EH (cell line): ENCODE measurements at regions not wholly inside any gene's neighbourhood (a gene's known extent, or its start where the extent isn't known, plus 50 kb on each side); places are given as distances from the start of the nearest gene placed in this dataset.
"Not testable (repeated sequence)": the region's sequence is repeated elsewhere in the genome, so short reads cannot be mapped to it uniquely, and the experiment has no call there.

Source experiments
- DNase-seq: peaks from one replicate; pipeline ENCODE4 v3.0.0-alpha.2; 2015; ENCODE audit warnings: low read depth

DNA sequence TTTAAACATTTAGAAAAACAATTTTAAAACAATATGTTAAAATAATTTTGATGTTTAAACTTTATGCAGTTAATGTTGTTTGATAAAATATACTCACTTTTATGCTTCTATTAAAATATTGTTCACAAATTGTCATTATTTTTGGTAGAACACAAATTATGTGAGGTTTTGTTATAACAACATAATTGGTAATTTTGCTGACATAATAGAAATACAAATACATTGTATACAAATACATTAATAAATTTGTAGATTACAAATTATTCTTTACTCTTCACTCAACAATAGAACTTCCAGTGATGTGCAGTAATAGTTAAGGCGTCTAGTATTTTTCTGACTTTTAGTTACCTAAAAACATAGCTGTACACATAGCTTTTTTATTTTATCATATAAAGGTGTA is 1472.4 kb upstream of the ADGRL3 start:
- DNase-seq: no peak

DNA sequence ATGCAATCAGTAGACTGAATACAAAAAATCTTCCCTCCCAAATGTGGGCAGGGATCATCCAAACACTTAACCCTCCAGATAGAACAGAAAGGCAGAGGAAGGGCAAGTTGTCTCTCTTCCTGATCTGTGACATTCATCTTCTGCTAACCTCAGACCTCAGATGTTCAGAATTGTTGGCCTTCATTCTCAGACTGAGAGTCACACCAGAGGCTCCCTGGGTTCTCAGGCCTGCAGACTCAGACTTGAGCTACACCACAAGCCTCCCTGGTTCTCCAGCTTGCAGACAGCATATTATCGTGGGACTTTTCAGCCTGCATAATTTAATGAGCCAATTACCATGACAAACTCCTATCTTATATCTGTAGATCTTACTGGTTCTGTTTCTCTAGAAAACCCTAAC is 1471.6 kb upstream of the ADGRL3 start:
- no peak for DNase-seq

DNA sequence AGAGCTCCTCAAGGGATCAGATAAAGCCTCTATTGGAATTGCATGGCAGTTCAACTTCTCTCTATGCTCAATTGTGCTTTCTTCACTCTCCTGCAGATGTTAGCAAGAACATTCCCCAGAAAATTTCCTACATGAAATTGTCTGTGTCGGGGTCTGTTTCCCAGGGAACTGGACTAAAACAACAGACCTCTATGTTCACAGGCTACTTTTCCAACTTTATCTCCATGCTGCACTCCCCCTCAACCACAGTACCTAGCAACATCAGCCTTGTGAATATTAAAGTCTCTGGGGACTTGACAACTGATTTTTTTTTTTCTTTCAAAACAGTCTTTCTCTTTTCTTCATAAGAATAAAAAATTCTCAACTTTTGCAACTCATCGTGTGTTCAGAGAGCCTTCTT is 1470.8 kb upstream of the ADGRL3 start:
- DNase-seq: no peak

DNA sequence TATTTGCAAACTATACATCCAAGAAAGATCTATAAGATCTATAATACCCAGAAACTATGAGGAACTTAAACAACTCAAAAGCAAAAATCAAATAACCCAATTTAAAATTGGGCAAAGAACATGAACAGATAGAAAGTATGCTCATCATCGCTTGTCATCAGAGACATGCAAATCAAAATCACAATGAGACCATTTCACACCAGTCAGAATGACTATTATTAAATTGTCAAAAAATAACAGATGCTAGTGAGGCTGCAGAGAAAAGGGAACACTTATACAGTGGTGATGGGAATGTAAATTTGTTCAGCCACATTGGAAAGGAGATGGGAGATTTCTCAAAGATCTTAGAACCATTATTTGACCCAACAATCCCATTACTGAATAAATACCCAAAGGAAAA is 1451.7 kb upstream of the ADGRL3 start:
- DNase-seq: no peak

DNA sequence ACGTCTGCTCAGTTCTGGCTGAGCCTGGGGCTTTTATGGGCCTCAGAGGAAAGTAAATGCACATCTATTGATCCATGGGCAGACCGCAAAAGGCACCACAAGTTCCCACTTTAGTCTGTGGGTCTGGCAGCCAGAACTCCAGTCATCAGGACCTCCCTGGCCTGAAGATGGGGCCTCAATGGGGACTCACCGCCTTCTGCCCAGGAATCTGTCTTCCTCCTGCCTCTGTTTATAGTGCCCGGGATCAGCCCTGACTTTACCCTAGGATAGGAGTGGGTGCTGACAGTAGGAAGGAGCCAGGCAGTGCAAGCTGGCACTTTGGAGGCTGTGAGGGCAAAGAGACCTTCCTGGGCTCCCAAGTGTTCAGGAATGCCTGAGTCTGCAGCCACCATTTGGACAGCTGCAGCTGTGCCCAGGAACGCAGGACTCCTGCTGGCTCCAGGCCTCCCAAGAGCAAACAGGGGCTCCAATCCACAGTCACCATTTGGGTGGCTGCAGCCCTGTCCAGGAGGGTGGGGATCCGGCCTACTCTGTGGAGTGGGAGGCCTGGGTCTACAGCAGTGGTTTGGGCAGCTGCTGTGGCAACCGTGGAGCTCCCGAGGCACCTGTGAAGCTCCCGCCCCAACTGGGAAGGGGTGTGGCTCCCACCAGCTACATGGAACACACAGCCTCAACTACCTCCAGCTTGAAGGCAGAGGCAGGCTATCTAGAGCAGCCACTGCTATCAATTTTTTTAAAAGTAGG is 1440.9 kb upstream of the ADGRL3 start:
- no peak for DNase-seq

DNA sequence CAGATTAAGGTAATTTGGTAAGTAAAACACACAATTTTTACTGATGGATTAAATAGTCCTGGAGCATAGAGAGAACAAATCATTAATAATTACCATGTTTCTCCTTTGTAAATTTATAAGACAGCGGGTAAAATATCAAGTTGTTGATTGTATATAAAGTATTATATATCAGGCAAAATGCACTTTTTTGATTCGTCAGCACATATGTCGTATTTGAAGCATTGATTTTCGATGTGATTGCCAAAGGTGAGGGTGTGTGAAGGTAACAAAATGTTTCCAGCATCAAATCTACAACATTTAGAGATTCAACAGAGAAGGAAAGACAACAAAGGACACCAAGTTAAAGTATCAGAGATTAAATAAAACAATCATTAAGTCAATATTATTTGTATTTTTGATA is 1437.8 kb upstream of the ADGRL3 start:
- no peak for DNase-seq

DNA sequence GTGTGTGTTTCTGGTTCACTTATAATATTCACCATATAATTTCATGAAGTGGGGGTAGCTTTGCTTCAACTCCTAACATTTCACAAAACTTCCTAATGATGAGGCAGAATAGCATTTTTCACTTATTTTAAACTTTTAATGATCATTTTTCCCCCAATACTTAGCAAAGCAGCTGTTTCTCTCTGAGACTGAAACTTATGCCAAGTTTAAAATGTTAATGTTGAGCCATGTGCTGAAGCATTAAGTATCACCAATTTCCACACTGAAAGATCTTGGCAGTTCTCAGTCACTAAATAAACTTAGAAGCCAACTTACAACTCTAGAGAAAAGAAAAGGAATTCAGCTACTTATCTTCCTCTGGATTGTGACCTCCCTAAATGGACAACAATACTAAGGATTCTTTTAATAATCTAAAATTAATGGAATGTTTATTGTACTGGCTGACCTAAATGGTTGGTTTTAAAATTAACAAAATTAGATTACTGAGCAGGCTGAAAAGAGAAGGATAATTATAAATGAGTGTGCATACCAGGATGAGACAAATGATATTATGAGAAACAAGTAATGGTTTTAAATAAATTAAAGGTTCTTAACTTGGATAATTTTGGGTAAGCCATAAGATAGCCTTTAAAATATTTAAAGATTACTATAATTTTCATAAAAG is 1429.4 kb upstream of the ADGRL3 start:
- no peak for DNase-seq

DNA sequence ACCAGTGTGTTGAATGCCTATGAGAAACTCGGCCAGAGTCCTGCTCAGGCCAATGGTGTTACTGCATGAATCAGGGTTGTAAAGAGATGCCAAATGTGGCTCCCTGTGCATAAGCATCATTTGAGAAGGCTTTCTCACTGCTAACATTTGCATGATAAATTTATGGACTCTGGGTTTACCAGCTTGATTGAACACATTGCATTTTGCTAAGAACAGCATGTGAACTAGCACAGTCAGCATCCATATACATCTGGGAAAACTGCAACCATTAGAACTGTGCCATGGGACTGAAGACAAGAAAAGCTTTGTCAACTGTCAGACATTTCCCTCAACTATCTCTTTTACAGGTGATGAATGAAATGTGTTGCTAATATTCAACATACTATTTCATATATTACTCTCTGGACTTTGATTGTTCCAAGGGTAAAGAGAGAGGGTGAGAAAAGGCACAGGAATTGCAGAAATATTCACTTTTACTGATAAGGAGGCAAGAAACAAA is 1427.4 kb upstream of the ADGRL3 start:
- DNase-seq: no peak

DNA sequence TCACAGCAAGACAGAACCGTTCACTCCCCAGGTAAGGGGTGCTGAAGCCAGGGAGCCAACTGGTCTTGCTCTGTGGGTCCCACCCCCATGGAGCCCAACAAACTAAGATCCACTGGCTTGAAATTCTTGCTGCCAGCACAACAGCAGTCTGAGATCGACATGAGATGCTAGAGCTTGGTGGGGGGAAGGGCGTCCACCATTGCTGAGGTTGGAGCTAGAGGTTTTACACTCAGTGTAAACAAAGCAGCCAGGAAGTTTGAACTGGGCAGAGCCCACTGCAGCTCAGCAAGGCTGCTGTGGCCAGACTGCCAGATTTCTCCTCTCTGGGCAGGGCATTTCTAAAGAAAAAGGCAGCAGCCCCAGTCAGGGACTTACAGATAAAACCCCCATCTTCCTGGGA is 1419.9 kb upstream of the ADGRL3 start:
- DNase-seq: not testable (repeated sequence)

DNA sequence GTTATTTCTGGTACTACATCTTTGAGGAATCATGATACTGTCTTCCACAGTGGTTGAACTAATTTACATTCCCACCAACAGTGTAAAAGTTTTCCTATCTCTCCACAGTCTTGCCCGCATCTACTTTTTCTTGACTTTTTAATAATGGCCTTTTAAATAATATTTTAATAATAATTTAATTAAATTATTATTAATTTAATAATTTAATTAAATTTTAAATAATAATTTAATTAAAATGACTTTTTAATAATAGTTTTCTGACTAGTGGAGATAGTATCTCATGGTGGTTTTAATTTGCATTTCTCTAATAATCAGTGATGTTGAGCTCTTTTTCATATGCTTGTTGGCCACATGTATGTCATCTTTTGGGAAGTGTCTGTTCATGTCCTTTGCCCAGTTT is 1395.0 kb upstream of the ADGRL3 start:
- no peak for DNase-seq

DNA sequence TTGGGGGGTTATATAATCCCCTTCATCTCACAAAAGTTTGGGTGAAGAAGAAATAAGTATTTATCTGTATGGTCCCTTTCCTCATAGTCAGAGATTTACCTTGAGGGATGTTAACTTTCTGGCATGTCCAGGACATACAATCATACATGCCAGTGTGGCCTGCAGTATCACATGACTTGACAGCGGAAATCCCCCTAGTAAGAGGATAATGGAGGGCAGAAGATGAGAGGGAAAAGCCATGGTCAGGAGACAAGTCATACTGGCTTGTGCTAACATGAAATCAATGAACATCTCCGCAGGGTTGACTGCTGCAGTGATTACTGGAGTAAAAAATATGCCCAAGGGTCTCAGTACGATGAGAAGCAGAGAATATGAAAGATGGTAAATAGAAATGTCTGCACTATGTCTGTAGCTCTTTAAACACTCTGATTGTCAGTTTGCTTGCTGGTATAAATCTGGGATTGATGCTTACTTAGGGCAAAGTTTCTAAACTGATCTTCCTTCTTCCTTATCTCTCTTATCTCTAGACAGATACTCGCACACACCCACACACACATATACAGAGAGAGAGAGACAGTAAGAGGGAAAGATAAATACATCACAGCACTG is 1385.6 kb upstream of the ADGRL3 start:
- no peak for DNase-seq

DNA sequence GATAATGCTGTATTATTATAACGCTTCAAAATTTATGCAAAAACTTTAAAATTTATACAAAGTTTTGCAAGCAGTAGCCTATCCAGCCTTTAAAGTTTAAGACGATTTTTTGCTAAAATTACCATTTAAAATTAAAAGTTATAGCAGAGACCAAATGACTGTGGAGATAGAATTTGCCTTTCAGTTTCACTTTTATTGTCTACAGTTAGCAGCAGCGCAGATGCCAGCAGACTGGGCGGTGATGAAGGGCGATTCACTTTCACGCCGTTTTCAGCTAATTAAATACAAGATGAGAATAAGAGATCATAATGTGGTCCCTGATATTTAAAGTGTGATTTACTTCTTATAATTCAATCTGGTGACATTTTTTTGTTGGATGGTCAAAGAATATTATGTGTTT is 1381.5 kb upstream of the ADGRL3 start:
- no peak for DNase-seq

DNA sequence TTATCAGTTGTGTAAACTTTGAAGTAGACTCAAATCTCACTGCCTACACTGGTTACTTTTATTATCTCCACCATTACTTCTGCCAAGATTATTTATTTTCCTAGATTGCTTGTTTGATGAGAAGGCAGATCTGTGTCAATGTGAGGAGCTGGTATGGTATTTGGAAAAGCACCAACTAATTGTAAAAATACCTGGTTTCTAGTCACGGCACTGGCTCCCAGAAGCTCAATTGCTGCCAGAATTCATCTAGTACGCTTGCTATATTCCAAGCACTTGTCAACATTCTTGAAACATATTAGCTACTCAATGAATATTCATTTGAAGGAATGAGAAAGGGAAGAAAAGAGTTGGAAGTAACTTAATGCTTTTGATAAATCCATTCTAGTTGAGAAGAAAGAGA is 1376.8 kb upstream of the ADGRL3 start:
- DNase-seq: no peak

DNA sequence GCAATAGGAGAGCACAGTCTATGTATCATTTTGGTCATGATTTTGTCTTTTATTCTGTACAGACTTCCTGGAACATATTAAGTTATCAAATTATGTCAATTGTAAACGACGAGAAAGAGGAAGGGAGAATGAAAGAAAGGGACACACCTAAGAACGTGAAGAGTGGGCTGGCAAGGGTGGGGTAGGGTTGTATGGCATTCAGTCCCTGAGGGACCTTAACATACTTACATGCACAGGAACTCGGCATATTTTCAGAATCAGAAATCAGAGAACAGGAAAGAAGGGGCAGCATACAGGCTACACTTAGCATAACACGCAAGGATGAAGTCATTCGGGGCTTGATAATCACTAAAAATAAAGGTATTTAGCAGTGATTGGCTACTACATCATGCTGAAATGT is 1375.0 kb upstream of the ADGRL3 start:
- DNase-seq: no peak

DNA sequence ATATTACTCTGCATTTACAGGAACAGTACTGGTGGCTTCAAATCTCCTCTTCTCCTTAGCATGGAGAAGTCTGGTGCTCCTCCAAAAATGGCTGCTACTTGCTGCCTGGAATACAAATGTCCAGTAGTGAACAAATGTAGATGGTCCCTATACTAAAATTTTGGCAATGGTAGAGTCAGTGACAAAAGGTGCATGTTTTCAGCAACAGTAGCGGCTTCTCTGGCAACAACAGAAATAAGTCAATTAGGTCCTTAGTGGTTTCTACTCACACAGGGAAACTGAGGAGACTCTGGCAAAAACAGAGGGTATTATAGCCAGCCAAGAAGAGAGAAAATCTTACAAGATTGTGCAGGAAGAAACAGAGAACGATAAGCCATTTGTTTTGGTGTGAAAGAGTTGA is 1368.4 kb upstream of the ADGRL3 start:
- DNase-seq: no peak

DNA sequence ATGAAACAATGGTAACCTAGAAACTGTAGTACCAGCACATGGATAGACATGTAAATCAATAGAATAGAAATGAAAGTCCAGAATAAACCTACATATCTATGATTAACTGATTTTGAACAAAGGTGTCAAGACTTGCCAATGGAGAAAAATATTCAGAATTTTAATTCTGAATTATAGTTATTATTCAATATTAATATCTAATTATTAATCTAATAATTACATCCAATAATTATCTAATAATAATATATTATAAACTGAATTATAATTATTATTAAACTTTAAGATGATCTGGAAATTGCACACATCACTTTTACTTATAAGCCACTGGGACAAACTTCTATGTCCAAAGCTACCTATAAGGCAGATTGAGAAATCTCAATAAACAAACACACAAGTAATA is 1365.2 kb upstream of the ADGRL3 start:
- DNase-seq: no peak

DNA sequence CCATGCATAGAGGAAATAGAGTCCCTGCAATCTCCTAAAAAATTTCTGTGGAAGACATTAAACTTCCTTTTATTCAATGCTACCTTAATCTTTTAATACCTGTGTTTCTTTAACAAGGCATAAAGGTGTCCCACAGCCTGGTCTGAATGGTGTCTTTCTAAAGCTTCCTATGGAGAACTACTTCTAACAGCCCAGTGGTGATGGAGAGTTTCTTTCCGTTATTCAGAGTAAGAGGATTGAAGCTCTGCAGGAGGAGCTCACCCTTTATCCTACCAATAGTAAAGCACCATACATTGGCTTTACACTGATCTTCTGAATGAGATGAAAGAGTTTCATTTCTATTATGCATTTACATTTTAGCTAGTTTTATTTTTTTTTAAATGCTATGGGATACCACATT is 1362.4 kb upstream of the ADGRL3 start:
- no peak for DNase-seq

DNA sequence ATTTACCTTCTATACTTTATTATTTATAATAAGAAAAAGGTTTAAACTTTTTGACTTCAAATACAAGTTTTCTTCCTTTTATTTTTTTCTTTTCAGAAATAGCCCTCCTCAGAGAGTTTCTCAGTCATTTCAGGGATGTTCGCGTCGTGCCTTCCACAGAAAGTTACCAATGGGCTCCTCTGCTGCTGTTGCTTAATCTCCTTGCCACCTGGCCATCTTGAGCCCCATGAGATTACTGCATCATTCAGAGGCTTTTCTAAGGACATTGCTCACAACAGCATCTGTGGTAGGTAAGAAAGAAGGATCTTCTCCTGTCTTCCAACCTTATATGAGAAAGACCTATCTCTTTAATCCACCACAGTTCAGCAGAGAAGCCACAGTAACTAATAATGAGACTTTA is 1361.9 kb upstream of the ADGRL3 start:
- no peak for DNase-seq

DNA sequence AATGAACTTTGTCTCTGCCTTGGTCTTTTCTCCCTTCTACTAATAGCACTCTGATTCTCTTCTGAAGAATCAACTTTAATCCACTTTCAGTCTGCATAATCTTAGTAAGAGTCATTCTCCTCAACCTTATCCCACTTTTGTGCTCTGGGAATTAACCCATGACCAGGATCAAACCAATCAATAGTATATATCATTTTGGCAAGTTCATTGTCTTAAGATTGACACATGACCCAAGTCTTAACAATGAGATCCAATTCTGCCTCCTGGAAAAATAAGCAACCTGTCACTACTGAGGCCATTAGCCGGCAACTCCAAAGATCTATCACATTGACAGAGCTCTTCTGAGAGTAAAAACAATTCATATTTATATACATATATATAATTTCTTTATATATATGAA is 1358.4 kb upstream of the ADGRL3 start:
- DNase-seq: no peak

DNA sequence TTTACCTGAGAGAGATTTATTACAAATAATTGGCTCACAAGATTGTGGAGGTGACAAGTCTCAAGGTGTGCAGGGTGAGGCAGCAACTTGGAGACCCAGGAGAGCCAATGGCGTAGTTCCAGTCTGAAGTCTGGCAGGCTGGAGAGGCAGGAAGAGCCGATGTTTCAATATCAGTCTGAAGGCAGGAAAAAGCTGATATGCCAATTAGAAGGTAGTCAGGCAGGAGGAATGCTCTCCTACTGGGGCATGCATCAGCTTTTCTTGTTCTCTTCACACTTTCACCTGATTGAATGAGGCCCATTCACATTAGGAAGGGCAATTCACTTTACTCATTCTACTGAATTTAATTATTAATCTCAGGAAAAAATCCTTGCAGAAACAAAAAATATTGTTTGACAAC is 1351.7 kb upstream of the ADGRL3 start:
- no peak for DNase-seq

DNA sequence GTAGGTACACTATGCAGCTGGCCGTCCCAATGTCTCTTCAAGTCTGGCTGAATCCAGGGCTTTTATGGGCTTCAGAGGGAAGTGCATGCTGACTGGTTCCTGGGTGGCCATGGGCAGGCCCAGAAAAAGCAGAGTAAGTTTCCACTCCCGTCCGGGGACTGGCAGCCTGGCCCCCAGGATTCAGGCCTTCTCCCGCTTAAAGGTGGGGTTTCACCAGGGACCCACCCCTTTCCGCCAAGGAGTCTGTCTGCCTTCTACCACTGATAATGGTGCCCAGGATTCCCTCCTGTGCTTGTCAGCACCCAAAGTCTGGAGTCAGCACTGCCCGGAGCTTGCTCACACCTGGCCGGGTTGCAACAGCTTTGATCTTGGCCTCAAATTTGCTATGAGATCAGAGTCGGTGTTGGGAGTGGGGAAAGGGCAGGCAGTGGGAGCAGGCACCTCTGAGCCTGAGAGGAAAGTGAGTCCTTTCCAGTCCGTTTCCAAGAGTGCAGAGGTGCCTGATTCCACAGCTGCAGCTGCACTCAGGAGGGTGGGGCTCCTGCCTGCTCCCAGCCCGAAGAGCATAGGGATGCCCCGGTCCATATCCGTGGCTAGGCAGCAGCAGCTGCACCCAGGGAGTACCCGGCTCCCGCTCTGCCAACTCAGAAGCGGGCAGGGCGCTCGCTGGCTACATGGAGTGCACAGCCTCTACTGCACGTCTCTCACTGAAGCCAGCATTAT is 1344.3 kb upstream of the ADGRL3 start:
- no peak for DNase-seq

DNA sequence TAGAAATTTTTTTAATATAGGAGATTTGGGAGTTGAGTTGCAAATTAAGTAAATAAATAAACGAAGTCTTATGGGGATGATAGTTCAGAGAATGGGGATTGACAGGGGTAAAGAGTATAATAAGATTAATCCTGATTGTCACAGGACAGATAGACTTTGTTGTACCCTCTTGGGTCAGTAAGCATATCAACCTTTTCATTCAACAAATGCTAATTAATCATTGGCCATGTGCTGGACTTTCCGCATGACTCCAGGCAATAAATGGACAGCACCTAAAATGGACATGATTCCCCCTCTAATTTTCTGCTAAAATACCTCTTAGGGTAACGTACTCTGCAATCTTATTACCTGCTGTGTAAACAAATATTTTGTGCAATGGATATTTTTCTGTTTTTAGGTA is 1331.1 kb upstream of the ADGRL3 start:
- DNase-seq: no peak

DNA sequence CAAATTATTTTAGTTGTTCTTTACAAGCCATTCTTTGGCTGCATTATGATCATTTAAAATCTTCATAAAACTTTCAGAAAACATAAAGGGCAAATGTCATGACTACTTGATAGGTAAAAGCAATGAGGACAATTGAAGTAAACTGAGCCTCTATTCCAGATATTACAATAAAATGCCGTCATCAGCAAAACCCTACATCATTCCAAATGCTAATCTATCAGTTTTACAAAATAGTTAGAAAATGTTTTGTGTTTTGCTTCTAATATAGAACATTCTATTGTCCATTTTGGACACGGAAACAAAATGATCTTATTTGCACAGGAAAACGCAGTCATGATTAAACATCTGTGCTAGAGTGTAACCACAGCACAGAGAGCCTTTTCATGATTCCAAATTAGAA is 1330.6 kb upstream of the ADGRL3 start:
- DNase-seq: no peak
